Cerebellar cortex (tissue), 1 donor: ENCODE measurements at regions not wholly inside any gene's neighbourhood (a gene's known extent, or its start where the extent isn't known, plus 50 kb on each side); places are given as distances from the start of the nearest gene placed in this dataset.

Experiments used
- DNase-seq: peaks from one replicate; pipeline ENCODE4 v3.0.0-alpha.2; 2015; ENCODE audit warnings: low spot score

DNA sequence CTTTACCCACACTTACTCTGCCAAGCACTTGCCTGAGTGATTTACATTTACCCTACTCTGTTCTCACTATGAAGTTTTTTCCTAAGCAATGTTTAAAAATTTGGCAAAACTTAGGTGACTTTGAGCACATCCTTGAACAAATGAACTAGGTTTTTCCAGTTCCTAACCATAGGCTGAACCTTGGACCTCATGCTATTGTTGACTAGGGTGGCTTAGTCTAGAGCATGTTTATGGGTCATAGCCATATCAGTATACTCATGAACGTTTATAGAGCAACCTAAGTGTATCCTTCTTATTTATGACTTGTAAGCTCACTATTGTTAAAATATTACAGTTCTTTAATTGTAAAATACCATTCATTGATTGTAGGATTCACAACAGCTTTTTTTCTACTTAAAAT is 85.0 kb upstream of the KRR1 start:
- DNase-seq, result no peak

DNA sequence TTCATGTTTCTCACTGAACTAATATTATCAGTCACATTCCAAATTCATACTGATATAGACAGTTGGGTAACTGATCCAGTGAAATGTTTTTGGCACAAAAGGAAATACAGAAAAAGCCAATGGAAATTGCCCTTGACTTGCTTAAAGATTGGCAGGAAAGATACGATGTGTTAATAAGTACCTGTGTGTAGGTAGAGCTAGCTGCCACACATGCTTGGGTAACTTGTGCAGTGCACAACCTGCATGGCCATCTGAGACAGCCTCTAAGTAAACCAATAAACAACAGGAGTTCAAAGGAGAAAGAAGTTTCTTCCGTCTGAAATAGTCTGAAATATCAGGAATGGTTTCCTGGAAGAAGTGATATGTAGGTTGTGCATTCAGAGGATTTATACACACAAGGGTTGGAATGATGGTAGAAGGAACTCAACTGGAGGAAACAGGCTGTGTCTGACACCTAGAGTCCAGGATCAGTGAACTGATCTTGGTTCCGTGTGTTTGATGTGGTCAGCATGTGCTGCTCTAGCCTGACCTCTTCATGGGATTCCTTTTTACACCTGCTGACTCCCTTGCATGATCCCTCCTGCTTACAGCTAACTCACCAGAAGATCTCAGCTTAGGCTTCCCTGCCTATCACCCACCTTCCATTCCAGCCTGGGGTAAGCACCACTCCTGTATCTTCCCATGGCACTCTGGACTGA is 81.4 kb upstream of the KRR1 start:
- DNase-seq, result no peak

DNA sequence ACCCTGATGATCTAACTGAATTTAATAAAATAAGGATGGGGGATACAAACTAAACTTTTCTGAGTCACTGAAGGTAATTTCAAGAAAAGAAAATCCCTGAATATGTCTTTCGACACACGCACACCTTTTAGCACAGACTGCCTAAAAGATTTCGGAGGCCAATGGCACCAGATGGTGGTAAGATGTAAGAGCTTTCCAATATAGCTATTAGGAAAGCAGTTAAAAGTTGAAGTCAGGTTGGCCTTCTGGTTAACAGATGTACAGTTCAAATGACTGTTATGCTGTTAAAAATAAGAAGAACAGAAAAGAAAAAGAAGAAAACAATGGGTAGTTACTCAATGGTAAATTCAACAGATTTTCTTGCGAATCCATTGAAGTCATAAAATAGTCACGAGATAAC is 80.7 kb upstream of the KRR1 start:
- peak; percentile 46 for DNase-seq

DNA sequence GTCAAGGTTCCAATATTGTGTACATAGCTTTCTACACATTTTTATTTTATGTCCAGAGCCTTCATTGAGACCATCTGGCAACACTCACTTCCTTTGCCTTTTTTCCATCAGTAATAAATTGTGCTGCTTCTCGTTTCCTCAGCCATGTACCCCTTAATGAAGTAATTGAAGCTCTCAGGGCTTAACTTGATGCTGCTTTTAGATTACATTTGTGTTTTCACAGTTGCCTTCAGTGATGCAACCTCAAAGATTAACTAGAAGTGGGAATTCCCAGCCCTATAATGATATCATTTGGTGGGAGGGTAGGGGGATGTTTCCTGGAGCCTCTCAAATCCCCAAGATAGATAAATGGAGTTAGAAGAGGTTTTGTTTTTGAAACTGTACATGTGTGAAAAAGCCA is 80.2 kb upstream of the KRR1 start:
- no peak for DNase-seq

DNA sequence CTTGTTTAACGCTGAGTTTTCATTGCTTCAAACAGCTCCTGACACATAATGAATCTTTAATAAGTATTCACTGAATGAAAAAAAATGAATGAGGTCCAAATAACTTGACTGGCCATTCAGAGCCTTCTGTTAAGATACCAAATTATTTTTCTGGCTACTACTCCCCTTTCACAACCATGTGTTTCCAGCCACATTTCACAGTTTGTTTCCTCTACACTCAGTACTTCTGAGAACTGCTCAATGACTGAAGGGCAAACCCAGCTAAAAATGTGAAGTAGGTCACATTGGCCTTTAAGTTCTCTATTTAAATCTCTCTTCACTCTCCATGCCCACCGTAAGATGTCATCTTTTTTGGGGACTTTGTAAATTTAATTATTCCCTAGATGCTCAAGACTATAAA is 78.4 kb upstream of the KRR1 start:
- no peak for DNase-seq

DNA sequence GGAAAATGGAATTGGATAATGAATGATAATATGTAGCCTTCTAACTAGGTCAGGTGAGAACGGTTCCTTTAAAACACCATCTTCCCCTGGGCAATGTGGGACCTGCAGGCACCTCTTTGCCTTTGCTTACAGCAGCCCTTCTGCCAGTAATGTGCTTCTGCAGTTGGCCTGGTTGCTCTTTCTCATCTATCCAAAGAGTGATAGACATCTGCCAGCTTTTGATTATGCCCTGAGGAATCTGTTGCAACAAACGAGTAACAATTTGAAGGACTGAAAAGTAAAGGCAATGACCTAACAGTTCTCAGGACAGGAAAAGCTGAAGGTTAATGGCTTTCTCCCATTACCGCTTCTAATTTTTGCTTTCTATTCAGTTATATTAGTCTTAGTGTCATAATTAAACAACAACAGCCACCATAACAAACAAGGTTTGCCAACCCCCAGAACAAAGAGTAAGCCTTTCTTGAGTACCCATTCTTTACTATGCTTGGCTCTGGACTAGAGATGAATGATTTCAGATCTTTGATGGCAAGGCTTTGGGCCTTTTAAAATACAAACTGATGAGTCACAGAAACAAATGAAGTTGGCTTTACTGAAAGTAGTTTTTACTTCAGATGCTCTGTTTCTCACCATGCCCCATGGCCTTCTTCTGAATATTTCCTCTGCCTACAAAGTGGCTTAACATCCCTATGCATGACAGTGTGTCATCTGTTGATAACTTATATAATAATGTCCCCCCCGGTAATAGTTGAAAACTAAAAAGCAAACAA is 76.1 kb upstream of the KRR1 start:
- DNase-seq, result no peak

DNA sequence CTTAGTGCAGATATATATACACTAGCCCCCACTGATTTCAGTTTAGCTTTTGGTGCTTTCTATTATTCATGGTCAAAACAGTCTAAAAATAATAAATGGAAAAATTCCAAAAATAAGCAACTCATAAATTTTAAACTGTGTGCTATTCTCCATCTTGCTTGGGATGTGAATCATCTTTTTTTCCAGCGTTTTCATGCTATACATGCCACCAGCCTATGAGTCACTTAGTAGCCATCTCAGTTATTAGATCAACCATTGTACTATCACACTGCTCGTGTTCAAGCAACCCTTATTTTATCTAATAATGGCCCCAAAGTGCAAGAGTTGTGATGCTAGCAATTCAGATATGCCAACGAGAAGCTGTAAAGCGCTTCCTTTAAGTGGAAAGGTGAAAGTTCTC is 73.9 kb upstream of the KRR1 start:
- no peak for DNase-seq

DNA sequence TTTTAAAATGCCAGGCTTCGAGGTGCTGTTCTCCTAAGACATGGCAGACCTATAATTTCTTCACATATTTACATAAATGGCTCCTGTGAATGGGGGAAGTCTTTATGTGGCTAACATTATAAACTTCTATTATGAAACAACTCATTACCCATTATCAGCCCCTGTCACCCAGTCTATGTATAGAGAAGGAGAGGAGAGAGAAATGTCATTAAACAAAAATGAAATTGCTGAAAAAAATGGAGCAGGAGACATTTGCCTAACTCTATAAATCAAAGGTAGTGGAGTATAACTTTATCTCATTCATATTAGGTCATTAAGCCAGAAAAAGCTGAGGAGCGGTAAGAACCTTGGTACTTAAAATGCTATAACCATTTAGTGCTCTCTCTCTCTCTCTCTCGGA is 71.9 kb upstream of the KRR1 start:
- no peak for DNase-seq

DNA sequence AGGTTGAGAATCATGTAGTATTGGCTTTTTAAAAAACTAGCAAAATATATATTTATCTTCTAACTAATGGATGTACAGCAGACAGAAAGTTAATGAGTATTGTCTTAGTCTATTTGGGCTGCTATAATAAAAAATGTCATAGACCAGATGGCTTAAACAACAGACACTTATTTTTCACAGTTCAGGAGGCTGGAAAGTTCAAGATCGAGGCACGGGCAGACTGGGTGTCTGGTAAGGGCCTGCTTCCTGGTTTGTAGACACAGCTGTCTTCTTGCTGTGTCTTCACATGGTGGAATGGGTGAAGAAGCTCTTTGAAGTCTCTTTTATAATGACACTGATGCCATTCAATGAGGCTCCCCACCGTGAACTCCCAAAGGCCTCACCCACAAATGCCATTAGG is 70.1 kb upstream of the KRR1 start:
- DNase-seq, result no peak

DNA sequence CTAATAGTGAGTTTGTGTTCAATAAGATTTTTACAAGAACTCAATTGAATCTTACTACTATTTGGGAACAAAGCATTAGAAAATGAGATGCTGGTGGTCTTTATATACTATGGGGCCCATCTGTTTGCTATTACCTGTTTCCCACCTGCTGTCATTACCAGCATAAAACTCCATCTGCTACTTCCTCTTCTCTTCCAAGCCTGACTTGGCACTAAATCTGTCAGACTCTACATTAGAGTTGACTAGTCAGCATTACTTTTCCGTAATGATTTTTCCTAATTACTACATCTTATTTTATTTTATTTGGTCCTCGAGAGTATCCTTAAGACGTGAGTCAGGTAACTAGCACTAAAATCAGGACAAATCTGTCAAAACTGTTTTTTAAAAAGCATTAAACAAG is 68.1 kb upstream of the KRR1 start:
- DNase-seq, result peak; percentile 70

DNA sequence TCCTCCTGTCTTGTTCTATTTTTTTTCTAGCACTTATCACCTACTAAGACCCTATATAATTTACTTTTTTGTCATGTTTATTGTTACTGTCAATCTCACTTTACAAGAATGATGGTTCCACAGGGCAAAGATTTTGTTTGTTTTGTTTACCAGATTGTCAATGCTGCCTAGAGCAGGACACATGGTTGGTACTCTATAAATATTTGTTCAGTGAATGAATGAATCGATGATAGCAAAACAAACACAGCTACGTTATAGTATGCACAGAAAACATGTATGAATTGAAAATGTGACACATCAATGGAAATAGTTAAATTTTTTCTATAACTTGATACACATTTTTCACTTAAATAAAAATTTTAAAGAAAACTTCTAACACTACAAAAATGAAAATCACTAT is 67.1 kb upstream of the KRR1 start:
- no peak for DNase-seq

DNA sequence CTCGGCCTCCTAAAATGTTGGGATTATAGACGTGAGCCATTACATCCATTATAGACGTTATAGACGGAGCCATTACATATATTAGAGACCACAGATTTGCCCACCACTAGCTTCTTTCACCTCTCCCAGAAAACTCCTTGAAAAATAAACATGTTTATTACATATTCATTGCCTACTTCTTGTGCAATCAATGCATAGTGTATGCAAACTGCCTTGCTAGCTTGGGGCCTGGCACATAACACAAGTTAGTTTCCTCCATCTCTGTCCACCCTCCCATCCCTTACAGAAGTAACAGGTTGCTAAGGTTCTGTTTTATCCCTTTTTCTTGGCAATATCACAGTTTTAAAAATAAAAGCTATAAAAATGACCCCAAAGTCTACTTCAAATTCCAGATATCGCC is 66.4 kb upstream of the KRR1 start:
- DNase-seq, result no peak

DNA sequence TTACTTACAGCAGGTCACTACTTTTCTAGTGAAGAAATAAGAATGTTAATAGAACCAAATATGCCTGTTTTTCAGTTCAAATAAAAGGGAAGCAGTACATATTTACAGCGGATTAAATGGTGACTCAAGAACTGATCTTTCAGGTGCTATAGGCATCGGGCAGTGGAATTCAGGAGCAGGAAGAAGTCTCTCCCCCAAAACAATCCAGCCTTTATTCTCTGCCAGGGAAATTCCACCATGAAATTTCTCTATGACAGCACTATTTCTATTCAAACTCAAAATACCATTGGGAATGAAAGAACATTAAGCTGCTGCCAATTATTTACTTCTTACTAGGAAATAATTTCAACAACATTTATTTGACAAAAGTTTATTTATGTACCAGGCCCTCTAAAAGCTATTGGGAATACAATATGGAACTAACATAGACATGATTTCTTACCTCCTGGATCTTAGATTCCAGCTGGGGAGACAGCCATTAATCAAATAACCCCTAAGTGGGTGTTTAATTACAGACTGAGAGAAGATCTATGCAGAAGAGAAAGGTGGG is 60.3 kb upstream of the KRR1 start:
- DNase-seq, result no peak

DNA sequence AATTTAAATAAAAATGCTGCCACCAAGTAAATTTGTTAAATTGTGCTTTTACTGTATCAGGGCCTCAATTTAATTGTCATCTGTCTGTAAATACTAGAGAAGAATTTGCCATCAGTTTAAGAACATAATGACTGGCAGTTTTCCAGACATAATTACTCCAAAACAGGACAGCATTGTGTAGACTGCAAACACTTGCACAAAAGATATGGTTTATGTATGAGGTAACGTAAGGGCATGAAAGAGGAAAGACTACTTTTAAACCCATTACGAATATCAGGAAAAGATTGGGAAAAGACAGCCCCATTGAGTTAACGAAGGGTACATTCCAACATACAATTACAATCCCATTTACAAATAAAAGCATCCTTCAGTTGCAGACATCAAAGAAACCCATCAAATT is 59.8 kb upstream of the KRR1 start:
- no peak for DNase-seq

DNA sequence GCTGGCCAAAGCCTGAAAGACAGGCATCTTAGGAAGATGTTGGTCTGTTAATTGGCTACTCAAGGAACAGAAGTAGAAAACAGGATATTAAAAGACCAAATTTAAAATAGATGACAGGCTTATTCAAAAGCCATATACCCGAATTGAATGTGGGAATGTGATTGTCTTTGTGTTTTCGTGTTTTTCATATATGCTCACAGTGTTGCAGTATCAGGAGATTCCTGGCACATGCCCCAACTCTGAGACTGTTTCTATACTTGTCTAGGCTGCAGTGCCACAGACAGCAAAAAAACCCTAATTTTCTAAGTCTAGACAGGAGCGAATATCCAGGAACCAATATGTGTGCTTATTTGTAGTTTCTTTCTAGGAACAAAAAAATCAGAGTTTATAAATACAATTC is 57.4 kb upstream of the KRR1 start:
- no peak for DNase-seq

DNA sequence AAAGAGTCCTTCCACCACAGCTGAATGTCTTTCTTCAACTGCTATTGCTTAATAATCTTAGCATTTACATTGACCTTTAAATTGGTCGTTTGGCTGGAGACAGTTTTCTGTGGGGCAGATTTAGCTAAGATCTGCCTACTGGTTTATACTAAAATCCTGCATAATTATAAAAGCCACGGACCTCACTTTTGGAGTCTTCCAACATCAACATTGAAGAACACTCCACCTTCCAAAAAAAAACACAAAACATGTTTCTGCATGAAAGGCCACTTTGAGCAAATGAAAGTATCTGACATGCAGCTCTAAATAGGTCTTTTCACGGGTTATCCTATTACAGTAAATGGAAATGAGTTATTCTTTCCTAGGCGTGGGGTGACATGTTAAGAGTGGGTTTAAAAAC is 57.0 kb upstream of the KRR1 start:
- DNase-seq, result no peak

DNA sequence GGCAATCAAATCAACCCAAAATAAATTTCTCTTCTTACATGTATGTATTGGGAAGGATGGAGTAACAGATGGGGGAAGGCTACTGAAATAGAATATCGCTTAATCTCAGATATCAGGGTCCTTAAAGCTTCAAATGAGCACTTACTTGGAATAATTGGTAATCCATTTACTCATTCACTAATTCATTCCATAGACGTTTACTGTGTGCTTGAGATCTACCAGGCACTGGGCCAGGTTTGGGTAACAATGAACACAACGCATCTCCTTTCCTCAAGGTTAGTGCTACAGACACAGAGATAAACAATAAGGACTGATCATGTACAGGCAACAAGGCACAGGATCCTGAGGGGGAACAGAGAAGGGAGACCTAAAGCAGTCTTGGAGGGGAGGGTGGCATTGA is 54.4 kb upstream of the KRR1 start:
- no peak for DNase-seq

DNA sequence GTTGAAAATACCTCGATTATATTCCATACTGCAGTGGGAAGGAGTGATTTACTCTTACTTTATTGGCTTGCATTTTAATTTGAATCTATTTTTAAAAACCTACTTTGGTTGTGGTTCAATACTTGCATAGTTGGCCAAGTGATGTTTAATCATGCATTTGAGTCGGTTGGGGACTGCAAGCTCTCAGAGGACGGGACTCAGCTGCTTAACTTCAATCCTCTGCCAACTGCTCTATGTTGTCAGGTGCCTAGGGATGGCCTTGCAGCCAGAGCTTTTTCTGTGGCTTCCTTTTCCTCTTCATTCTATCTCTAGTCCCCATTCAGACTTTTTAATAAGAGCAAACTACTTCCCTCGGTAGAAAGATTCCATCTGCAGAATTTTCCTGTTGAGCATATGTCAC is 53.4 kb upstream of the KRR1 start:
- DNase-seq, result no peak

DNA sequence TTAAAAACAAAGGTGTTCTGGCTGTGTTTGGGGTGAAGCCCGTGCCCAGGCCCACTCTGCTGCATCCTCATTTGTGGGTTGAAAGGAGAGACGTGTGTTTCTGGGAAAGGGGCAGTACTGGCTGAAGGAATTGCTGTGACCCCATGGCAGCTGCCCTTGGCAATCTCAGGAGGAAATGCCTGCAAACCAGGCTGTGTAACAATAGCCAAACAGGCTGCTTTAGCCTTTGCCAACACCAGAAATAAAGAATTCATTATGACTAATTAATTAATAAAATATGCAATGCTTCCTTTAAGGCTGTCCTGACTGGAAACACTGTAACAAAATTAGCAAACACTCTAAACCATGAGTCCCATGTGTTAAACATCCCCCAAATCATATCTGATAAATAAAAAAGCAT is 53.0 kb upstream of the KRR1 start:
- DNase-seq, result no peak

DNA sequence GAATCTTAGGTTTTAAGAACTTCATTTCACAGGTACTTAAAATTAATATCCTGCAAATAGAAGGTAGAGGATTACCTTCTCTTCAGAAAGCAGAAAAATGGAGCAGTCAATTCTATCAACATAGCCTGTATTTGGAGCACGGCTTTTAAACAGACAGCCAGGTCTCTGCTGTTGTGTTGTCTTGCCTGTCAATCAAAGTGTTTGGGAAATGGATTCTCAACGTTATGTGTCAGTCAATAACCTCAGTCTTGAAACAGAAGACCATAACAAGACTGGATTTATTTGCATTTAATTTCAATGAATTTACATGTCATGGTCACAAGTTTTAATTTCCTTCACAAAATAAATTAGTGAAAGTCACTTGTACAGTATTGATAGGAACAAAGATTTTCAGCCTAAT is 51.9 kb upstream of the KRR1 start:
- no peak for DNase-seq

DNA sequence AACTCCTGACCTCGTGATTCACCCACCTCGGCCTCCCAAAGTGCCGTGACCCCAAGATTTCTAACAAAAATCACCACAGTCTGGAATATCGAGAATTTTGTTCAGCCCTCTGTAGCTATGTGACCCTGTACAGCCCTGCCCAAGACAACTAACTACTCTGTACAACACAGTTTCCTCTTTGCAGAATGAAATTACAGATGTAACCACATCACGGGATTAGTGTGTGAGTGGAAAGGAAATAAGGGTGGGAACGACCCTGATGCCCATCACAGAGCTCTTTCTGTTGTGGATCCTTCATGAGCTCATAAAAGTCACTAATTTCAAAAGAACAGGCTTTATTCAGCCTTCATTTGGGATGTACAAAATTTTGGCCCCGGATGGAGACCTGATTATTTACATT is 50.5 kb upstream of the KRR1 start:
- DNase-seq, result no peak
